Kidney (tissue), 13 donors: ENCODE measurements at regions not wholly inside any gene's neighbourhood (a gene's known extent, or its start where the extent isn't known, plus 50 kb on each side); places are given as distances from the start of the nearest gene placed in this dataset.

Source experiments
- DNase-seq, 5 donors: peaks; one replicate each; pipeline ENCODE4 v3.0.0-alpha.2; 2013 to 2020
- FAIRE-seq: peaks from 2 replicates; lab custom pipeline; 2012; peaks lifted over from hg19 to GRCh38; lab: Jason Lieb, UNC
- H3K27ac ChIP-seq, 2 donors: one replicate each; pipeline ENCODE4 v1.7.0; 2013; ENCODE audit warnings: low read depth in 2 of 2, low read length in 2 of 2, inconsistent platforms in 1 of 2
- H3K27me3 ChIP-seq: one replicate; pipeline ENCODE4 v1.7.1; 2013; ENCODE audit warnings: low read length, inconsistent platforms; ENCODE audit not compliant: control insufficient read depth, insufficient read depth
- H3K36me3 ChIP-seq, 3 donors: one replicate each; pipeline versions ENCODE4 v1.7.0 to v1.7.1; 2013; ENCODE audit warnings: low read length in 3 of 3, control low read depth in 1 of 3, inconsistent platforms in 1 of 3; ENCODE audit not compliant: insufficient read depth in 3 of 3, control insufficient read depth in 2 of 3
- H3K4me1 ChIP-seq, 3 donors: one replicate each; pipeline versions ENCODE4 v1.7.0 to v1.7.1; 2013; ENCODE audit warnings: low read length in 3 of 3, inconsistent platforms in 1 of 3, low read depth in 1 of 3; ENCODE audit not compliant: control insufficient read depth in 2 of 3, insufficient read depth in 2 of 3
- H3K4me3 ChIP-seq, 3 donors: one replicate each; pipeline versions ENCODE4 v1.7.0 to v1.8.1; 2013; ENCODE audit warnings: low read length in 3 of 3, control low read depth in 1 of 3, inconsistent platforms in 1 of 3
- H3K9ac ChIP-seq, 3 donors: one replicate each; pipeline versions ENCODE4 v1.7.0 to v1.7.1; 2013; ENCODE audit warnings: low read length in 3 of 3, control low read depth in 1 of 3, inconsistent platforms in 1 of 3
- H3K9me3 ChIP-seq, 3 donors: one replicate each; pipeline versions ENCODE4 v1.7.0 to v1.7.1; 2013; ENCODE audit warnings: low read length in 3 of 3, control low read depth in 1 of 3, inconsistent platforms in 1 of 3; ENCODE audit not compliant: control insufficient read depth in 2 of 3, insufficient read depth in 1 of 3
- intact Hi-C: fragments of 100-400 bp; cut with DNase I; formaldehyde crosslinking; loops from one replicate; pipeline ENCODE4 v1.11.1; 2022
- TF ChIP-seq, protein P1 (sequence below): IDR thresholded peaks from 3 replicates; pipeline ENCODE4 v1.5.1; 2012; ENCODE audit warnings: mild to moderate bottlenecking, moderate library complexity, borderline replicate concordance; ENCODE audit not compliant: insufficient read depth; ENCODE audit errors: extremely low read depth
- donor health status: control.
- donor health status: control.
- donor health status: control.
- donor health status: control.
- donor health status: control.
- donor health status: DM: yes; HTN: yes; CAD: no.
- donor health status: Normal renal cell carcinoma (clear cell type).

DNA sequence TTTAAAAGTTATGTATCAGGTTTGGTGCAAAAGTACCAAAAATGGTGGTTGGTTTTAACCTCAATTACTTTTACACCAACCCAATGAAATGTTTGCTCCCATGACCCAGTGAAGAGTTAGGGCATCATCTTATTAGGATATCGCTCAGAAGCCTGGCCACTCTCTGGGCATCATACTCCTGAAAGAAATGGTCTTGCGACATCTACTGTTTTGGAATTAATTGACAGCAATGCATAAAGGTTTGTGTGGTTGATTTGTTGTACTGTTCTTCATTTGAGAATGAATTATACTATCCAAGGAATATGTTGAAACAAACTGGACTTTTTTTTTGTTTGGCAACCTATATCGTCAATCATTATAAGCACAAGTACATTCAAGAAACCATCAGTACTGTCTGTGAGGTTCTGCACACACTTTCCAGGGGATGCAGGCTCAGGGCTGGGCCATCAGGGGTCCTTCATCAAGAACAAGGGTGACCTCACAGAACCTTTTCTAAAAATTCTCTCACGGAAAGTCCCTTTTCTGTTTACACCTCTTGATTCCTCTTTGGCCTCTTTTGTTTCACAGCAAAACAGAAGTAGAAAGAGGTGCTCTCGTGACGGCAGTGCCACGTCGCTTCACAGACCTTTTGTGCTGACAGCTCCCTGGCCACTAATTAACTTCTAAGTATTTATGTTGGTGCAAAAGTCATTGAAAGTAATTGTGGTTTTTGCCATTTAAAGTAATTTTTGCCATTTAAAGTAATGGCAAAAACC lies 117.2 kb upstream of the KLF6 start:
- intact Hi-C loops: no loop called here

DNA sequence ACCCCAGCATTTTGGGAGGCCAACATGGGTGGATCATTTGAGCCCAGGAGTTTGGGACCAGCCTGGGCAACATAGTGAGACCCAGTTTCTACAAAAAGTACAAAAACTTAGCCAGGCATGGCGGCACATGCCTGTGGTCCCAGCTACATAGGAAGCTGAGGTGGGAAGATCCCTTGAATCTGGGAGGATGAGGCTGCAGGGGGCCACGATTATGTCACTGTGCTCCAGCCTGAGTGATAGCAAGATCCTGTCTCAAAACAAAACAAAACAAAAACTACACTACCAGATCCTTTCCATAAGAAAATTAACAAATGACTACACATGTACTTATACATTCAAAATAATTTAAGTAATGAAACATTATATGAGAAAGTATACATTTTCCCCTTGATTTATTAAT lies 116.4 kb upstream of the KLF6 start:
- Histone ChIP-seq H3K27me3 (no peaks in the 10 kb centered on the region), H3K4me1 (peaks cover 0 to 5% (median 4%) of the 10 kb centered on the region in 3 donors), H3K4me3 (no peak overlapping the region), H3K36me3 (no peaks in the 10 kb centered on the region), H3K9ac (no peak overlapping the region), H3K27ac (no peak overlapping the region), H3K9me3 (no peaks in the 10 kb centered on the region)
- TF ChIP-seq, protein P1, sequence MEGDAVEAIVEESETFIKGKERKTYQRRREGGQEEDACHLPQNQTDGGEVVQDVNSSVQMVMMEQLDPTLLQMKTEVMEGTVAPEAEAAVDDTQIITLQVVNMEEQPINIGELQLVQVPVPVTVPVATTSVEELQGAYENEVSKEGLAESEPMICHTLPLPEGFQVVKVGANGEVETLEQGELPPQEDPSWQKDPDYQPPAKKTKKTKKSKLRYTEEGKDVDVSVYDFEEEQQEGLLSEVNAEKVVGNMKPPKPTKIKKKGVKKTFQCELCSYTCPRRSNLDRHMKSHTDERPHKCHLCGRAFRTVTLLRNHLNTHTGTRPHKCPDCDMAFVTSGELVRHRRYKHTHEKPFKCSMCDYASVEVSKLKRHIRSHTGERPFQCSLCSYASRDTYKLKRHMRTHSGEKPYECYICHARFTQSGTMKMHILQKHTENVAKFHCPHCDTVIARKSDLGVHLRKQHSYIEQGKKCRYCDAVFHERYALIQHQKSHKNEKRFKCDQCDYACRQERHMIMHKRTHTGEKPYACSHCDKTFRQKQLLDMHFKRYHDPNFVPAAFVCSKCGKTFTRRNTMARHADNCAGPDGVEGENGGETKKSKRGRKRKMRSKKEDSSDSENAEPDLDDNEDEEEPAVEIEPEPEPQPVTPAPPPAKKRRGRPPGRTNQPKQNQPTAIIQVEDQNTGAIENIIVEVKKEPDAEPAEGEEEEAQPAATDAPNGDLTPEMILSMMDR: no peak
- FAIRE-seq: no peak
- intact Hi-C loops: no loop called here
- no peak for DNase-seq

More for the DNA sequence above, 117.2 kb upstream of the KLF6 start:
- FAIRE-seq: peak; percentile 59
- no peaks in the 10 kb centered on the region for H3K27me3 ChIP-seq
- no peaks in the 10 kb centered on the region for H3K36me3 ChIP-seq
- TF ChIP-seq, protein P1: no peak
- H3K9me3 ChIP-seq: no peaks in the 10 kb centered on the region
- peaks cover 0 to 5% (median 4%) of the 10 kb centered on the region in 3 donors for H3K4me1 ChIP-seq
- no peak overlapping the region for H3K4me3 ChIP-seq
- H3K27ac ChIP-seq: peak overlapping the region; percentile 5 to 19
- peak overlapping the region in 1 of 3 donors; percentile 2 for H3K9ac ChIP-seq
- peak in 1 of 5 donors; percentile 45 for DNase-seq

DNA sequence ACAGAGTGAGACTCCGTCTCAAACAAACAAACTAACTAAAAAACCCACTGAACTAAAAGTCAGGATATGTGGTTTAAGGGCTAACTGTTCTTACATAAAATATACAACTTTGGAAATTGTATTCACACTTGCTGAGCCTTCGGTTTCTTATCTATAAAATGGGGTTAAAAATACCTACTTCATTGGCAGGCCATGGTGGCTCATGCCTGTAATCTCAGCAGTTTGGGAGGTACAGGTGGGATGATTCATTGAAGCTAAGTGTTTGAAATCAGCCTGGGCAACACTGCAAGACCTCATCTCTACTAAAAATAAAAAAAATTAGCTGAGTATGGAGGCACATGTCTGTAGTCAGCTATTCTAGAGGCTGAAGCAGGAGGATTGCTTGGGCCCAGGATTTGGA lies 115.4 kb upstream of the KLF6 start:
- Histone ChIP-seq H3K36me3 (no peaks in the 10 kb centered on the region), H3K4me3 (no peak overlapping the region), H3K9me3 (no peaks in the 10 kb centered on the region), H3K4me1 (peaks cover 0 to 5% (median 4%) of the 10 kb centered on the region in 3 donors), H3K27me3 (no peaks in the 10 kb centered on the region), H3K27ac (no peak overlapping the region), H3K9ac (no peak overlapping the region)
- FAIRE-seq (no peak), DNase-seq (no peak)
- intact Hi-C loops: no loop called here
- TF ChIP-seq, protein P1: no peak
